Tibial nerve (tissue), 3 donors: ENCODE measurements at regions not wholly inside any gene's neighbourhood (a gene's known extent, or its start where the extent isn't known, plus 50 kb on each side); places are given as distances from the start of the nearest gene placed in this dataset.

ENCODE experiments used
- CTCF ChIP-seq, 5 experiments: fragments of 200-600 bp in 3 of 5; fragments of 450-650 bp in 2 of 5; sonication (generic) in 3 of 5; IDR thresholded peaks; one replicate each; pipeline ENCODE4 v1.5.1; 2016 to 2019; ENCODE audit warnings: antibody characterized with exemption in 5 of 5, mild to moderate bottlenecking in 3 of 5, moderate library complexity in 2 of 5
- POLR2A ChIP-seq, 2 donors: fragments of 450-650 bp; IDR thresholded peaks; one replicate each; pipeline ENCODE4 v1.6.1; 2017; ENCODE audit warnings: antibody characterized with exemption in 2 of 2, mild to moderate bottlenecking in 2 of 2, moderate library complexity in 2 of 2

- TF ChIP-seq CTCF (IDR thresholded peaks at IDR 0.05): no peak
- no peak for TF ChIP-seq POLR2A (IDR thresholded peaks at IDR 0.05)
Measured at GRCh38 chr11:82229341-82229740, 504.3 kb downstream of the FAM181B start.
